ENCODE measurements at regions not wholly inside any gene's neighbourhood (a gene's known extent, or its start where the extent isn't known, plus 50 kb on each side); places are given as distances from the start of the nearest gene placed in this dataset.
A peak's percentile ranks its signal among the peaks of the same experiment; 100 is the strongest.

DNA sequence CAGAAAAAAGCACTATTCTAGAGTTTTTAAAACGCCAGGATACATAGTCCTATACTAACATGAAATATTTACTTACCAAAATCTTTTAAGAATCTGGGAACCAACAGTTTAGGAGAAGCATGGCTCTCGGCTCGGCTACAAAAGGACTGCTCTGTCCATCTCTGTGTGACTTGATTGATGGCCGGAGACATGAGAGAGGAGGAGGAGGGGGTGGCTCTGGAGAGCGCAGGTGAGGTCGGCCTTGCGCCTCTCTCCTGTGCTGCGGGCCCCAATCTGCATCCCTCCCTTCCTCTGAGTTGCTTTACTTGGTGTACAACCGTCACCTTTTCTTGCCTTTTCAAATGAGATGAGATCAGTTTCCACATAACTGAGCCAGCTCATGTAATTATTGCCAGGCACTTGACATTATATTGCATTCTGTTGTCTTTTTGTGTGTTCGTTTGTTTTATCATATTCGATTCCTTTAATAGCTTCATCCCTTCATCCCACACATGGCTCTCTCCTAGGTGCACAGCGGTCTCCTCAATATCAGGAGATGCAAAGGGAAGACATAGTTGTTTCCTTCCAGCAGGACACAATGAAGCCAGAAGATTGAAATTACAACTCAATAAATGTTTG, 87.8 kb upstream of the KLF6 start:
- CTCF ChIA-PET: no interaction called here
- no peak overlapping the region for H3K4me3 Mint-ChIP-seq (ENCODE audit: low read depth, unreplicated experiment)
- intact Hi-C loops (cut with micrococcal nuclease; ENCODE audit: unreplicated experiment): no loop called here
- H3K27ac Mint-ChIP-seq (ENCODE audit: unreplicated experiment): peak overlapping the region; percentile 81
- peaks cover 54% of the 10 kb centered on the region for H3K4me1 Mint-ChIP-seq (ENCODE audit: low read depth, unreplicated experiment)
- peaks cover 10% of the 10 kb centered on the region for H3K36me3 Mint-ChIP-seq (ENCODE audit: insufficient read depth, unreplicated experiment)
- no peak for DNase-seq
- H3K9me3 Mint-ChIP-seq (ENCODE audit: low read depth, unreplicated experiment): no peaks in the 10 kb centered on the region
- H3K27me3 Mint-ChIP-seq (ENCODE audit: unreplicated experiment): no peaks in the 10 kb centered on the region
- TF ChIP-seq CTCF (IDR thresholded peaks at IDR 0.05; ENCODE audit: unreplicated experiment): no peak
- BruUV-seq (replicated peaks): no TSS peak

GRCh38 chr10:3871424-3871996, 86.5 kb upstream of the KLF6 start:
- intact Hi-C loops (cut with micrococcal nuclease; ENCODE audit: unreplicated experiment): no loop called here

GRCh38 chr10:3869036-3869435, 84.0 kb upstream of the KLF6 start:
- peaks cover 6% of the 10 kb centered on the region for H3K36me3 Mint-ChIP-seq (ENCODE audit: insufficient read depth, unreplicated experiment)
- H3K4me3 Mint-ChIP-seq (ENCODE audit: low read depth, unreplicated experiment): no peak overlapping the region
- no peak for DNase-seq
- H3K4me1 Mint-ChIP-seq (ENCODE audit: low read depth, unreplicated experiment): peaks cover 46% of the 10 kb centered on the region
- H3K27ac Mint-ChIP-seq (ENCODE audit: unreplicated experiment): peak overlapping the region; percentile 43
- no peak for TF ChIP-seq CTCF (IDR thresholded peaks at IDR 0.05; ENCODE audit: unreplicated experiment)
- no peaks in the 10 kb centered on the region for H3K27me3 Mint-ChIP-seq (ENCODE audit: unreplicated experiment)
- intact Hi-C loops (cut with micrococcal nuclease; ENCODE audit: unreplicated experiment): no loop called here
- CTCF ChIA-PET: no interaction called here
- no peaks in the 10 kb centered on the region for H3K9me3 Mint-ChIP-seq (ENCODE audit: low read depth, unreplicated experiment)
- BruUV-seq (replicated peaks): no TSS peak

More at GRCh38 chr10:3871424-3871996, 86.5 kb upstream of the KLF6 start:
- no peak for DNase-seq
- Mint-ChIP-seq H3K36me3 (ENCODE audit: insufficient read depth, unreplicated experiment) (peaks cover 10% of the 10 kb centered on the region), H3K27ac (ENCODE audit: unreplicated experiment) (peak overlapping the region; percentile 30), H3K4me3 (ENCODE audit: low read depth, unreplicated experiment) (no peak overlapping the region), H3K27me3 (ENCODE audit: unreplicated experiment) (no peaks in the 10 kb centered on the region), H3K4me1 (ENCODE audit: low read depth, unreplicated experiment) (peaks cover 62% of the 10 kb centered on the region), H3K9me3 (ENCODE audit: low read depth, unreplicated experiment) (no peaks in the 10 kb centered on the region)
- no TSS peak for BruUV-seq (replicated peaks)
- no peak for TF ChIP-seq CTCF (IDR thresholded peaks at IDR 0.05; ENCODE audit: unreplicated experiment)
- CTCF ChIA-PET: interaction anchor here (1.1 kb wide), 1 partner anchor 62 kb away, joined by 5 read pairs; no protein-coding TSS in a partner anchor

DNA sequence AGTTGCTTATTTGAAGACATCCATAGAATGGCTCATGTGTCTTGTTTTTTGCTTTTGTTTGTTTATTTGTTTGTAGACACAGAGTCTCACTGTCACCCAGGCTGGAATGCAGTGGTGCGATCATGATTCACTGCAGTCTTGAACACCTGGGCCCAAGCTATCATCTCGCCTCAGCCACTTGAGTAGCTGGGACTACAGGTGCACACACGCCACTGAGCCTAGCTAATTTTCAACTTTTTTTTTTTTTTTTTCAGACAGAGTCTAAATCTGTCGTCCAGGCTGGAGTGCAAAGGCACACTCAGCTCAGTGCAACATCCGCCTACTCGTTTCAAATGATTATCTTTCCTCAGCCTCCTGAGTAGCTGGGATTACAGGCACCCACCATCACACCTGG, 83.3 kb upstream of the KLF6 start:
- Mint-ChIP-seq H3K27ac (ENCODE audit: unreplicated experiment) (no peak overlapping the region), H3K4me1 (ENCODE audit: low read depth, unreplicated experiment) (peaks cover 39% of the 10 kb centered on the region), H3K9me3 (ENCODE audit: low read depth, unreplicated experiment) (no peaks in the 10 kb centered on the region), H3K27me3 (ENCODE audit: unreplicated experiment) (no peaks in the 10 kb centered on the region), H3K4me3 (ENCODE audit: low read depth, unreplicated experiment) (no peak overlapping the region), H3K36me3 (ENCODE audit: insufficient read depth, unreplicated experiment) (peaks cover 6% of the 10 kb centered on the region)
- intact Hi-C loops (cut with micrococcal nuclease; ENCODE audit: unreplicated experiment): no loop called here
- TF ChIP-seq CTCF (IDR thresholded peaks at IDR 0.05; ENCODE audit: unreplicated experiment): no peak
- CTCF ChIA-PET: no interaction called here
- no TSS peak for BruUV-seq (replicated peaks)
- DNase-seq: no peak

Data from Calu3 (cell line).